IMR-90 (cell line): ENCODE measurements at regions not wholly inside any gene's neighbourhood (a gene's known extent, or its start where the extent isn't known, plus 50 kb on each side); places are given as distances from the start of the nearest gene placed in this dataset.

ENCODE experiments used
- ATAC-seq: fragments of 200-7000 bp; cut with Tn5 transposase; 2 replicates; pipeline ENCODE4 v1.9.1; 2020; ENCODE audit warnings: low read depth, mild to moderate bottlenecking, moderate library complexity
- BruUV-seq: library from RNA; stranded (reverse); fragments of 400-500 nt; replicated peaks from 2 replicates; lab custom pipeline; 2021; lab: Mats Ljungman, UMichigan
- CTCF ChIA-PET: fragments of 300-600 bp; formaldehyde crosslinking; extraction: SDS; loops from one replicate; lab custom pipeline; 2021; ENCODE audit warnings: antibody characterized with exemption; lab: Yijun Ruan, JAX
- POLR2A ChIA-PET: fragments of 300-600 bp; sonication (Branson Sonifier 250); formaldehyde crosslinking; loops from one replicate; lab custom pipeline; 2022; ENCODE audit warnings: antibody characterized with exemption; ENCODE audit not compliant: unreplicated experiment; lab: Charles Lee
- DNase-seq: peaks from one replicate; pipeline ENCODE4 v3.0.0; 2013
- H2AFZ ChIP-seq: replicated peaks from 2 replicates; pipeline ENCODE3; 2013; ENCODE audit warnings: low read length, mild to moderate bottlenecking; ENCODE audit not compliant: poor library complexity
- H2AK5ac ChIP-seq: 2 replicates; pipeline ENCODE4 v1.6.1; 2013; ENCODE audit warnings: low read depth, low read length, inconsistent platforms
- H2AK9ac ChIP-seq: replicated peaks from 2 replicates; pipeline ENCODE3; 2013; ENCODE audit warnings: mild to moderate bottlenecking, low read depth, low read length, moderate library complexity; ENCODE audit not compliant: poor library complexity
- H2BK120ac ChIP-seq: 2 replicates; pipeline ENCODE4 v1.6.1; 2013; ENCODE audit warnings: low read depth, low read length, inconsistent platforms
- H2BK15ac ChIP-seq: 3 replicates; pipeline ENCODE4 v1.6.1; 2013; ENCODE audit warnings: low read depth, low read length, inconsistent platforms
- H2BK20ac ChIP-seq: 2 replicates; pipeline ENCODE4 v1.6.1; 2013; ENCODE audit warnings: low read depth, mild to moderate bottlenecking, inconsistent platforms, low read length, moderate library complexity
- H2BK5ac ChIP-seq: 2 replicates; pipeline ENCODE4 v1.6.1; 2013; ENCODE audit warnings: mild to moderate bottlenecking, low read depth, low read length, inconsistent platforms; ENCODE audit not compliant: poor library complexity, severe bottlenecking
- H3K14ac ChIP-seq: replicated peaks from 2 replicates; pipeline ENCODE4 v1.6.1; 2013; ENCODE audit warnings: low read depth, low read length, inconsistent platforms
- H3K18ac ChIP-seq: 2 replicates; pipeline ENCODE4 v1.6.1; 2013; ENCODE audit warnings: low read depth, low read length, control low read depth
- H3K23ac ChIP-seq: 2 replicates; pipeline ENCODE4 v1.6.1; 2013; ENCODE audit warnings: low read depth, low read length, inconsistent platforms
- H3K27ac ChIP-seq: 2 replicates; pipeline ENCODE4 v1.5.1; 2013; ENCODE audit warnings: mild to moderate bottlenecking, control low read depth, low read length; ENCODE audit not compliant: insufficient read depth
- H3K27me3 ChIP-seq: 2 replicates; pipeline ENCODE4 v1.6.1; 2013; ENCODE audit warnings: low read length; ENCODE audit not compliant: control insufficient read depth, insufficient read depth
- H3K36me3 ChIP-seq: 2 replicates; pipeline ENCODE4 v1.6.1; 2013; ENCODE audit warnings: low read length, mixed read lengths; ENCODE audit not compliant: control insufficient read depth, insufficient read depth
- H3K4ac ChIP-seq: 2 replicates; pipeline ENCODE4 v1.6.1; 2013; ENCODE audit warnings: low read depth, low read length, inconsistent platforms
- H3K4me1 ChIP-seq: 2 replicates; pipeline ENCODE4 v1.6.1; 2013; ENCODE audit warnings: low read length, mixed read lengths; ENCODE audit not compliant: control insufficient read depth, insufficient read depth
- H3K4me2 ChIP-seq: 2 replicates; pipeline ENCODE4 v1.6.1; 2013; ENCODE audit warnings: low read depth, mild to moderate bottlenecking, control low read depth, low read length, moderate library complexity
- H3K4me3 ChIP-seq: 2 replicates; pipeline ENCODE4 v1.5.1; 2013; ENCODE audit warnings: low read depth, mild to moderate bottlenecking, control low read depth, low read length, moderate library complexity; ENCODE audit not compliant: insufficient read depth
- H3K56ac ChIP-seq: 2 replicates; pipeline ENCODE4 v1.6.1; 2013; ENCODE audit warnings: low read length, inconsistent platforms; ENCODE audit not compliant: insufficient read depth; ENCODE audit errors: extremely low read depth
- H3K79me1 ChIP-seq, 2 experiments: 2 replicates each; pipeline ENCODE4 v1.6.1; 2013; ENCODE audit warnings: low read length in 2 of 2, inconsistent platforms in 1 of 2, low read depth in 1 of 2
- H3K9ac ChIP-seq: 2 replicates; pipeline ENCODE4 v1.6.1; 2013; ENCODE audit warnings: low read depth, low read length, control low read depth
- H3K9me1 ChIP-seq: 2 replicates; pipeline ENCODE4 v1.6.1; 2013; ENCODE audit warnings: low read length, inconsistent platforms; ENCODE audit not compliant: insufficient read depth
- H3K9me3 ChIP-seq: 2 replicates; pipeline ENCODE4 v1.6.1; 2013; ENCODE audit warnings: low read length; ENCODE audit not compliant: control insufficient read depth, insufficient read depth
- H4K20me1 ChIP-seq: 2 replicates; pipeline ENCODE4 v1.6.1; 2013; ENCODE audit warnings: low read length, inconsistent platforms; ENCODE audit not compliant: insufficient read depth
- H4K5ac ChIP-seq: 2 replicates; pipeline ENCODE4 v1.6.1; 2013; ENCODE audit warnings: mild to moderate bottlenecking, low read depth, low read length, control low read depth
- H4K8ac ChIP-seq, 2 experiments: 2 replicates each; pipeline ENCODE4 v1.6.1; 2013; ENCODE audit warnings: low read depth in 2 of 2, low read length in 2 of 2, control low read depth in 1 of 2, inconsistent platforms in 1 of 2
- H4K91ac ChIP-seq: 2 replicates; pipeline ENCODE4 v1.6.1; 2013; ENCODE audit warnings: low read depth, low read length, inconsistent platforms; ENCODE audit not compliant: insufficient read depth
- BHLHE40 ChIP-seq: fragments of 150-350 bp; IDR thresholded peaks from 2 replicates; pipeline ENCODE4 v1.6.1; 2016; ENCODE audit warnings: mild to moderate bottlenecking, low read depth, low read length
- CEBPB ChIP-seq: IDR thresholded peaks from 2 replicates; pipeline ENCODE4 v1.6.1; 2012; ENCODE audit warnings: low read depth, low read length, improper control_type of control experiment
- CHD1 ChIP-seq: IDR thresholded peaks from 2 replicates; pipeline ENCODE4 v1.6.1; 2012; ENCODE audit warnings: low read depth, low read length, improper control_type of control experiment
- FOS ChIP-seq: fragments of 150-350 bp; IDR thresholded peaks from 2 replicates; pipeline ENCODE4 v1.6.1; 2016; ENCODE audit warnings: low read depth, low read length
- MAFK ChIP-seq: IDR thresholded peaks from 2 replicates; pipeline ENCODE4 v1.6.1; 2012; ENCODE audit warnings: low read depth, low read length, improper control_type of control experiment
- MAZ ChIP-seq: IDR thresholded peaks from 2 replicates; pipeline ENCODE4 v1.6.1; 2012; ENCODE audit warnings: low read depth, mild to moderate bottlenecking, low read length, improper control_type of control experiment, moderate library complexity, borderline replicate concordance
- MXI1 ChIP-seq: IDR thresholded peaks from 2 replicates; pipeline ENCODE4 v1.6.1; 2012; ENCODE audit warnings: low read depth, mild to moderate bottlenecking, low read length, moderate library complexity, borderline replicate concordance
- NFE2L2 ChIP-seq: fragments of 150-350 bp; IDR thresholded peaks from 2 replicates; pipeline ENCODE4 v1.6.1; 2016; ENCODE audit warnings: low read depth, mild to moderate bottlenecking, low read length
- POLR2A ChIP-seq: IDR thresholded peaks from 2 replicates; pipeline ENCODE4 v1.6.1; 2012; ENCODE audit warnings: mild to moderate bottlenecking, low read depth, low read length
- RAD21 ChIP-seq: IDR thresholded peaks from 2 replicates; pipeline ENCODE4 v1.6.1; 2012; ENCODE audit warnings: low read length, improper control_type of control experiment
- RCOR1 ChIP-seq: IDR thresholded peaks from 2 replicates; pipeline ENCODE4 v1.6.1; 2012; ENCODE audit warnings: mild to moderate bottlenecking, low read length, improper control_type of control experiment; ENCODE audit not compliant: insufficient replicate concordance
- SMC3 ChIP-seq: fragments of 150-350 bp; IDR thresholded peaks from 2 replicates; pipeline ENCODE4 v1.6.1; 2016; ENCODE audit warnings: low read depth, mild to moderate bottlenecking, antibody characterized with exemption, low read length, moderate library complexity
- WGBS, 2 experiments: methylation state at CpG; one replicate each; pipeline versions ENCODE4 v1.1.5 to v1.1.7; 2013; ENCODE audit warnings: missing lambda C conversion rate in 2 of 2; ENCODE audit not compliant: insufficient read length in 1 of 2; ENCODE audit errors: extremely low coverage in 2 of 2; 5-methylcytosine and 5-hydroxymethylcytosine counted together
- dilution Hi-C: fragments of 300-500 bp; cut with HindIII; formaldehyde crosslinking; loops from one replicate; pipeline ENCODE4 v1.14.3; 2018; ENCODE audit warnings: low sequenced_read_pairs; ENCODE audit not compliant: unreplicated experiment
- in situ Hi-C: fragments of 300-500 bp; cut with MboI; formaldehyde crosslinking; loops from 3 replicates; pipeline ENCODE4 v1.14.3; 2019; ENCODE audit warnings: low sequenced_read_pairs, inconsistent platforms, mixed read lengths
- intact Hi-C: fragments of 100-400 bp; cut with micrococcal nuclease; formaldehyde crosslinking; loops from 2 replicates; pipeline ENCODE4 v1.10.0; 2022
- TF ChIP-seq, protein P1 (sequence below): conservative IDR thresholded peaks from 2 replicates; pipeline ENCODE4 v1.5.1; 2012; ENCODE audit warnings: mild to moderate bottlenecking, low read depth, low read length, improper control_type of control experiment
- TF ChIP-seq, protein P2 (sequence below): fragments of 150-350 bp; IDR thresholded peaks from 2 replicates; pipeline ENCODE4 v1.6.1; 2016; ENCODE audit warnings: low read depth, mild to moderate bottlenecking, low read length, moderate library complexity, borderline replicate concordance

- no peak overlapping the region for H3K4me3 ChIP-seq
- no peak overlapping the region for H4K8ac ChIP-seq
- no peak overlapping the region for H3K27ac ChIP-seq
- no peaks in the 10 kb centered on the region for H4K20me1 ChIP-seq
- intact Hi-C loops (no loop called here), dilution Hi-C loops (no loop called here), in situ Hi-C loops (no loop called here)
- no peak overlapping the region for H3K56ac ChIP-seq
- no TSS peak for BruUV-seq
- no peak overlapping the region for H2BK15ac ChIP-seq
- no peak overlapping the region for H2AK5ac ChIP-seq
- no peak overlapping the region for H2BK120ac ChIP-seq
- TF ChIP-seq BHLHE40 = no peak
- no peak for TF ChIP-seq SMC3
- no peak for TF ChIP-seq MAFK
- no peak for TF ChIP-seq RCOR1
- TF ChIP-seq, protein P1, sequence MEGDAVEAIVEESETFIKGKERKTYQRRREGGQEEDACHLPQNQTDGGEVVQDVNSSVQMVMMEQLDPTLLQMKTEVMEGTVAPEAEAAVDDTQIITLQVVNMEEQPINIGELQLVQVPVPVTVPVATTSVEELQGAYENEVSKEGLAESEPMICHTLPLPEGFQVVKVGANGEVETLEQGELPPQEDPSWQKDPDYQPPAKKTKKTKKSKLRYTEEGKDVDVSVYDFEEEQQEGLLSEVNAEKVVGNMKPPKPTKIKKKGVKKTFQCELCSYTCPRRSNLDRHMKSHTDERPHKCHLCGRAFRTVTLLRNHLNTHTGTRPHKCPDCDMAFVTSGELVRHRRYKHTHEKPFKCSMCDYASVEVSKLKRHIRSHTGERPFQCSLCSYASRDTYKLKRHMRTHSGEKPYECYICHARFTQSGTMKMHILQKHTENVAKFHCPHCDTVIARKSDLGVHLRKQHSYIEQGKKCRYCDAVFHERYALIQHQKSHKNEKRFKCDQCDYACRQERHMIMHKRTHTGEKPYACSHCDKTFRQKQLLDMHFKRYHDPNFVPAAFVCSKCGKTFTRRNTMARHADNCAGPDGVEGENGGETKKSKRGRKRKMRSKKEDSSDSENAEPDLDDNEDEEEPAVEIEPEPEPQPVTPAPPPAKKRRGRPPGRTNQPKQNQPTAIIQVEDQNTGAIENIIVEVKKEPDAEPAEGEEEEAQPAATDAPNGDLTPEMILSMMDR = no peak
- TF ChIP-seq CEBPB = no peak
- TF ChIP-seq, protein P2, sequence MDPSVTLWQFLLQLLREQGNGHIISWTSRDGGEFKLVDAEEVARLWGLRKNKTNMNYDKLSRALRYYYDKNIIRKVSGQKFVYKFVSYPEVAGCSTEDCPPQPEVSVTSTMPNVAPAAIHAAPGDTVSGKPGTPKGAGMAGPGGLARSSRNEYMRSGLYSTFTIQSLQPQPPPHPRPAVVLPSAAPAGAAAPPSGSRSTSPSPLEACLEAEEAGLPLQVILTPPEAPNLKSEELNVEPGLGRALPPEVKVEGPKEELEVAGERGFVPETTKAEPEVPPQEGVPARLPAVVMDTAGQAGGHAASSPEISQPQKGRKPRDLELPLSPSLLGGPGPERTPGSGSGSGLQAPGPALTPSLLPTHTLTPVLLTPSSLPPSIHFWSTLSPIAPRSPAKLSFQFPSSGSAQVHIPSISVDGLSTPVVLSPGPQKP = no peak
- no peak for TF ChIP-seq NFE2L2
- no peak for TF ChIP-seq MXI1
- TF ChIP-seq CHD1 = no peak
- TF ChIP-seq MAZ = no peak
- TF ChIP-seq RAD21 = no peak
- TF ChIP-seq POLR2A = no peak
- no peak for TF ChIP-seq FOS
- no peak overlapping the region for H3K18ac ChIP-seq
- H4K91ac ChIP-seq = no peak overlapping the region
- H3K27me3 ChIP-seq = no peaks in the 10 kb centered on the region
- H3K4me2 ChIP-seq = no peak overlapping the region
- ChIA-PET POLR2A (no interaction called here), CTCF (no interaction called here)
- no peaks in the 10 kb centered on the region for H3K9me1 ChIP-seq
- DNase-seq = no peak
- H2BK20ac ChIP-seq = no peak overlapping the region
- H3K4ac ChIP-seq = no peak overlapping the region
- ATAC-seq = no peak
- no peaks in the 10 kb centered on the region for H3K9me3 ChIP-seq
- WGBS, 2 experiments = no CpG with 5 or more reads among the region's 2 CpGs
- no peak overlapping the region for H2AK9ac ChIP-seq
- no peaks in the 10 kb centered on the region for H3K36me3 ChIP-seq
- H4K5ac ChIP-seq = no peak overlapping the region
- H3K4me1 ChIP-seq = no peaks in the 10 kb centered on the region
- no peak overlapping the region for H2BK5ac ChIP-seq
- no peak overlapping the region for H3K14ac ChIP-seq
- no peak overlapping the region for H3K9ac ChIP-seq
- H3K79me1 ChIP-seq = no peaks in the 10 kb centered on the region
- H2AFZ ChIP-seq = no peak overlapping the region
- H3K23ac ChIP-seq = no peak overlapping the region
Measured at GRCh38 chr9:19682397-19682796, 106.4 kb downstream of the SLC24A2 start.
